ENCODE measurements at regions not wholly inside any gene's neighbourhood (a gene's known extent, or its start where the extent isn't known, plus 50 kb on each side); places are given as distances from the start of the nearest gene placed in this dataset.

GRCh38 chr11:128234143-128234542, 353.2 kb downstream of the ETS1 start:
- in situ Hi-C loops (cut with MboI; ENCODE audit: low sequenced_read_pairs) = no loop called here

GRCh38 chr11:128232588-128232987, 354.8 kb downstream of the ETS1 start:
- in situ Hi-C loops (cut with MboI; ENCODE audit: low sequenced_read_pairs) = no loop called here

GRCh38 chr11:128231845-128232410, 355.4 kb downstream of the ETS1 start:
- in situ Hi-C loops (cut with MboI; ENCODE audit: low sequenced_read_pairs) = no loop called here

- in situ Hi-C loops (cut with MboI; ENCODE audit: low sequenced_read_pairs) = no loop called here
Measured at GRCh38 chr11:128227466-128227865, 359.9 kb downstream of the ETS1 start.

- in situ Hi-C loops (cut with MboI; ENCODE audit: low sequenced_read_pairs) = no loop called here
Measured at GRCh38 chr11:128226106-128226716, 361.1 kb downstream of the ETS1 start.

- in situ Hi-C loops (cut with MboI; ENCODE audit: low sequenced_read_pairs) = no loop called here
Measured at GRCh38 chr11:128222245-128222884, 365.0 kb downstream of the ETS1 start.

GRCh38 chr11:128219731-128220120, 367.6 kb downstream of the ETS1 start:
- in situ Hi-C loops (cut with MboI; ENCODE audit: low sequenced_read_pairs) = no loop called here

- in situ Hi-C loops (cut with MboI; ENCODE audit: low sequenced_read_pairs) = no loop called here
Measured at GRCh38 chr11:128216198-128216597, 371.2 kb downstream of the ETS1 start.

- in situ Hi-C loops (cut with MboI; ENCODE audit: low sequenced_read_pairs) = no loop called here
Measured at GRCh38 chr11:128215238-128215882, 372.0 kb downstream of the ETS1 start.

- in situ Hi-C loops (cut with MboI; ENCODE audit: low sequenced_read_pairs) = no loop called here
Measured at GRCh38 chr11:128214263-128214662, 373.1 kb downstream of the ETS1 start.

- in situ Hi-C loops (cut with MboI; ENCODE audit: low sequenced_read_pairs) = no loop called here
Measured at GRCh38 chr11:128213461-128213860, 373.9 kb downstream of the ETS1 start.

- in situ Hi-C loops (cut with MboI; ENCODE audit: low sequenced_read_pairs) = no loop called here
Measured at GRCh38 chr11:128212324-128212723, 375.0 kb downstream of the ETS1 start.

- in situ Hi-C loops (cut with MboI; ENCODE audit: low sequenced_read_pairs) = no loop called here
Measured at GRCh38 chr11:128210148-128210940, 377.0 kb downstream of the ETS1 start.

GRCh38 chr11:128209138-128209435, 378.3 kb downstream of the ETS1 start:
- in situ Hi-C loops (cut with MboI; ENCODE audit: low sequenced_read_pairs) = no loop called here

GRCh38 chr11:128208329-128209137, 378.8 kb downstream of the ETS1 start:
- in situ Hi-C loops (cut with MboI; ENCODE audit: low sequenced_read_pairs) = no loop called here

- in situ Hi-C loops (cut with MboI; ENCODE audit: low sequenced_read_pairs) = no loop called here
Measured at GRCh38 chr11:128207861-128208321, 379.5 kb downstream of the ETS1 start.

GRCh38 chr11:128206461-128206860, 380.9 kb downstream of the ETS1 start:
- in situ Hi-C loops (cut with MboI; ENCODE audit: low sequenced_read_pairs) = no loop called here

- in situ Hi-C loops (cut with MboI; ENCODE audit: low sequenced_read_pairs) = no loop called here
Measured at GRCh38 chr11:128205796-128206195, 381.6 kb downstream of the ETS1 start.

GRCh38 chr11:128204898-128205297, 382.5 kb downstream of the ETS1 start:
- in situ Hi-C loops (cut with MboI; ENCODE audit: low sequenced_read_pairs) = no loop called here

- in situ Hi-C loops (cut with MboI; ENCODE audit: low sequenced_read_pairs) = no loop called here
Measured at GRCh38 chr11:128201801-128202200, 385.6 kb downstream of the ETS1 start.

Measured in HL-60/S4 treated with phorbol 12-myristate 13-acetate at 8.2 ng/mL for 4 days and 3 days (cell line).